SK-N-SH (cell line): ENCODE measurements at regions not wholly inside any gene's neighbourhood (a gene's known extent, or its start where the extent isn't known, plus 50 kb on each side); places are given as distances from the start of the nearest gene placed in this dataset.

ENCODE experiments used
- CTCF ChIA-PET: fragments of 300-600, 350-600 bp; formaldehyde crosslinking; extraction: SDS; loops from one replicate; lab custom pipeline; 2021; lab: Yijun Ruan, JAX
- POLR2A ChIA-PET: fragments of 350-600 bp; sonication (Branson Sonifier 250); formaldehyde crosslinking; extraction: SDS; loops from one replicate; lab custom pipeline; 2020; ENCODE audit warnings: antibody characterized with exemption, inconsistent platforms; lab: Yijun Ruan, JAX
- DNase-seq: peaks from one replicate; pipeline ENCODE4 v3.0.0; 2012
- H2AFZ ChIP-seq: fragments of 200-600 bp; sonication (generic); 2 replicates; pipeline ENCODE4 v1.8.1; 2016; ENCODE audit warnings: antibody characterized with exemption, mild to moderate bottlenecking, low read depth
- H3F3A ChIP-seq: fragments of 200-600 bp; sonication (generic); replicated peaks from 2 replicates; pipeline ENCODE3; 2016; ENCODE audit warnings: antibody characterized with exemption, mild to moderate bottlenecking; ENCODE audit not compliant: insufficient read depth
- H3K27ac ChIP-seq, 2 experiments: fragments of 200-500 bp in 1 of 2; fragments of 200-600 bp in 1 of 2; sonication (Bioruptor generic) in 1 of 2; sonication (generic), shearing (Covaris generic) in 1 of 2; 2 replicates each; pipeline versions ENCODE4 v1.5.1 to v1.6.1; 2014 to 2016; ENCODE audit warnings: low read depth in 2 of 2, inconsistent platforms in 1 of 2, low read length in 1 of 2, mild to moderate bottlenecking in 1 of 2, mixed read lengths in 1 of 2
- H3K27me3 ChIP-seq: fragments of 200-600 bp; sonication (generic), shearing (Covaris generic); 2 replicates; pipeline ENCODE4 v1.6.1; 2016; ENCODE audit warnings: mixed run types; ENCODE audit not compliant: insufficient read depth
- H3K36me3 ChIP-seq, 2 experiments: fragments of 200-500 bp in 1 of 2; fragments of 200-600 bp in 1 of 2; sonication (Bioruptor generic) in 1 of 2; sonication (generic) in 1 of 2; replicated peaks in 1 of 2; 2 replicates each; pipeline versions ENCODE3 to v1.5.1; 2014 to 2016; ENCODE audit warnings: low read length in 1 of 2, mild to moderate bottlenecking in 1 of 2; ENCODE audit not compliant: insufficient read depth in 2 of 2, control insufficient read depth in 1 of 2
- H3K4me1 ChIP-seq, 2 experiments: fragments of 200-500 bp in 1 of 2; fragments of 200-600 bp in 1 of 2; sonication (Bioruptor generic) in 1 of 2; sonication (generic), shearing (Covaris generic) in 1 of 2; 2 replicates each; pipeline versions ENCODE4 v1.5.1 to v1.6.1; 2014 to 2016; ENCODE audit warnings: low read depth in 1 of 2, low read length in 1 of 2, mixed run types in 1 of 2; ENCODE audit not compliant: insufficient read depth in 2 of 2, control insufficient read depth in 1 of 2
- H3K4me2 ChIP-seq: fragments of 200-600 bp; sonication (generic), shearing (Covaris generic); 2 replicates; pipeline ENCODE4 v1.6.1; 2017; ENCODE audit warnings: mixed run types
- H3K4me3 ChIP-seq, 2 experiments: fragments of 200-500 bp in 1 of 2; fragments of 200-600 bp in 1 of 2; sonication (Bioruptor generic) in 1 of 2; sonication (generic), shearing (Covaris generic) in 1 of 2; 2 replicates each; pipeline versions ENCODE4 v1.5.1 to v1.8.1; 2014 to 2016; ENCODE audit warnings: low read depth in 2 of 2, inconsistent platforms in 1 of 2, low read length in 1 of 2, mild to moderate bottlenecking in 1 of 2, mixed read lengths in 1 of 2, moderate library complexity in 1 of 2
- H3K79me2 ChIP-seq: fragments of 200-600 bp; sonication (generic); 2 replicates; pipeline ENCODE4 v1.8.1; 2017; ENCODE audit warnings: mild to moderate bottlenecking; ENCODE audit not compliant: insufficient read depth
- H3K9ac ChIP-seq: fragments of 200-600 bp; sonication (generic); 2 replicates; pipeline ENCODE4 v1.6.1; 2017; ENCODE audit warnings: mixed run types
- H3K9me2 ChIP-seq: fragments of 200-600 bp; sonication (generic); 2 replicates; pipeline ENCODE4 v1.6.1; 2017; ENCODE audit warnings: mixed run types
- H3K9me3 ChIP-seq: fragments of 200-600 bp; sonication (generic); 2 replicates; pipeline ENCODE4 v1.6.1; 2017; ENCODE audit warnings: mixed run types, mild to moderate bottlenecking, moderate library complexity
- H4K20me1 ChIP-seq: fragments of 200-600 bp; sonication (generic); 2 replicates; pipeline ENCODE4 v1.6.1; 2017; ENCODE audit warnings: mild to moderate bottlenecking, mixed run types; ENCODE audit not compliant: insufficient read depth
- CHD2 ChIP-seq: fragments of 150-350 bp; IDR thresholded peaks from 2 replicates; pipeline ENCODE4 v1.6.1; 2018; ENCODE audit warnings: low read length; ENCODE audit not compliant: partially characterized antibody
- EP300 ChIP-seq, 2 experiments: IDR thresholded peaks; 2 replicates each; pipeline versions ENCODE4 v1.4.0 to v1.6.1; 2012; ENCODE audit warnings: borderline replicate concordance in 1 of 2, low read depth in 1 of 2, low read length in 1 of 2
- EZH2phosphoT487 ChIP-seq: fragments of 200-600 bp; sonication (generic); IDR thresholded peaks from 2 replicates; pipeline ENCODE4 v1.6.1; 2017; ENCODE audit warnings: low read depth, mixed run types, mild to moderate bottlenecking, antibody characterized with exemption, moderate library complexity, borderline replicate concordance
- FOXM1 ChIP-seq: IDR thresholded peaks from 2 replicates; pipeline ENCODE4 v1.4.0; 2012; ENCODE audit warnings: low read depth, mild to moderate bottlenecking
- GATA2 ChIP-seq: sonication (generic); formaldehyde crosslinking; IDR thresholded peaks from 2 replicates; pipeline ENCODE4 v1.5.0; 2020; ENCODE audit warnings: mild to moderate bottlenecking, missing genetic modification reagents
- MAX ChIP-seq: IDR thresholded peaks from 2 replicates; pipeline ENCODE4 v1.4.0; 2012; ENCODE audit warnings: low read depth
- MEF2A ChIP-seq: IDR thresholded peaks from 2 replicates; pipeline ENCODE4 v1.4.0; 2012; ENCODE audit warnings: low read depth, borderline replicate concordance
- MXI1 ChIP-seq: IDR thresholded peaks from 2 replicates; pipeline ENCODE4 v1.6.1; 2012; ENCODE audit warnings: mild to moderate bottlenecking, low read depth, low read length, improper control_type of control experiment
- NFIC ChIP-seq: IDR thresholded peaks from 2 replicates; pipeline ENCODE4 v1.4.0; 2012; ENCODE audit warnings: borderline replicate concordance
- NRF1 ChIP-seq: IDR thresholded peaks from 2 replicates; pipeline ENCODE4 v1.6.1; 2012; ENCODE audit warnings: low read depth, mild to moderate bottlenecking, low read length
- PBX3 ChIP-seq: IDR thresholded peaks from 2 replicates; pipeline ENCODE4; 2012
- RCOR1 ChIP-seq: fragments of 150-350 bp; IDR thresholded peaks from 2 replicates; pipeline ENCODE4 v1.6.1; 2017; ENCODE audit warnings: antibody characterized with exemption, low read length
- REST ChIP-seq: IDR thresholded peaks from 2 replicates; pipeline ENCODE4 v1.6.1; 2012; ENCODE audit warnings: mild to moderate bottlenecking, low read depth, low read length, moderate library complexity
- RFX5 ChIP-seq: IDR thresholded peaks from 2 replicates; pipeline ENCODE4 v1.6.1; 2012; ENCODE audit warnings: mild to moderate bottlenecking, improper control_type of control experiment, low read length
- RXRA ChIP-seq: IDR thresholded peaks from 2 replicates; pipeline ENCODE4 v1.4.0; 2012; ENCODE audit warnings: low read depth, mild to moderate bottlenecking, borderline replicate concordance
- SIN3A ChIP-seq: IDR thresholded peaks from 2 replicates; pipeline ENCODE4 v1.6.1; 2012; ENCODE audit warnings: low read depth, mild to moderate bottlenecking, low read length, moderate library complexity, borderline replicate concordance
- YY1 ChIP-seq: IDR thresholded peaks from 2 replicates; pipeline ENCODE4 v1.4.0; 2012; ENCODE audit warnings: low read depth, mild to moderate bottlenecking
- WGBS: methylation state at CpG from one replicate; pipeline ENCODE4 v1.1.6; 2017; ENCODE audit warnings: low lambda C conversion rate; 5-methylcytosine and 5-hydroxymethylcytosine counted together
- TF ChIP-seq, protein P1 (sequence below): fragments of 200-600 bp; sonication (generic); IDR thresholded peaks from 2 replicates; pipeline ENCODE4 v1.6.1; 2017; ENCODE audit warnings: antibody characterized with exemption, mild to moderate bottlenecking, moderate library complexity
- TF ChIP-seq, protein P2 (sequence below): IDR thresholded peaks from 2 replicates; pipeline ENCODE4 v1.4.0; 2012; ENCODE audit warnings: low read depth, borderline replicate concordance
- TF ChIP-seq, protein P3 (sequence below): fragments of 150-350 bp; IDR thresholded peaks from 2 replicates; pipeline ENCODE4 v1.6.1; 2016; ENCODE audit warnings: mild to moderate bottlenecking, low read depth, low read length
- TF ChIP-seq, protein P4 (sequence below): IDR thresholded peaks from 2 replicates; pipeline ENCODE4 v1.4.0; 2012; ENCODE audit warnings: low read depth, borderline replicate concordance

GRCh38 chr4:178789279-178789678 lies 1347.0 kb upstream of the AGA start (continued):
- TF ChIP-seq NFIC (no peak), CHD2 (no peak), RXRA (no peak)

DNA sequence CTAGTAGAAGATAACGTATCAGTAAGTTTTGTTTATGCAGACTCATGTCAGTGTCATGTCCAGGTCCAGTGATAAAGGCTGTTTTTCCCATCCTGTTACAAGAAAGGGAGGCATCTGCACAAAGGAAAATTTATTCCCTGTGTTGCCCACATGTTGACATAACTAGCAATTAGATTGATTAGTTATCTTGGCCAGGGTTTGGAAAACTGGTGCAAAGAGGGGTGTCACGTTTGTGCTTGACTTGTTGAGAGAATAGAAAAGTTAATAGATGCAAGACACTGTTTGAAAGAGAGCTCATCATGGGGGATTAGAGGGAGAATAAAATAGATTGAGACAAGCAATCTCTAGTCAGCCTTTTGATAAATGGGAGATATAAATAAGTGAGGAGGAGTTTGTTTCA lies 1357.0 kb upstream of the AGA start:
- no peaks in the 10 kb centered on the region for H3K9me3 ChIP-seq
- DNase-seq, result no peak
- H2AFZ ChIP-seq, result no peak overlapping the region
- no peaks in the 10 kb centered on the region for H3F3A ChIP-seq
- H4K20me1 ChIP-seq, result no peaks in the 10 kb centered on the region
- H3K4me3 ChIP-seq, result no peak overlapping the region
- H3K36me3 ChIP-seq, result no peaks in the 10 kb centered on the region
- ChIA-PET POLR2A (no interaction called here), CTCF (no interaction called here)
- WGBS, result 2% methylated on average over 2 of the region's 2 CpGs
- H3K27ac ChIP-seq, result no peak overlapping the region
- no peak overlapping the region for H3K4me2 ChIP-seq
- H3K9me2 ChIP-seq, result no peaks in the 10 kb centered on the region
- H3K9ac ChIP-seq, result no peak overlapping the region
- no peaks in the 10 kb centered on the region for H3K79me2 ChIP-seq
- H3K4me1 ChIP-seq, result no peaks in the 10 kb centered on the region
- TF ChIP-seq RCOR1 (no peak), MXI1 (no peak), EP300 (IDR thresholded peaks at IDR 0.05; ENCODE audit: borderline replicate concordance in 1 of 2, low read depth in 1 of 2, low read length in 1 of 2) (no peak), MAX (no peak), MEF2A (no peak), YY1 (no peak), PBX3 (no peak), SIN3A (no peak), NRF1 (no peak), REST (no peak), FOXM1 (no peak), RXRA (no peak), RFX5 (no peak), EZH2phosphoT487 (no peak), GATA2 (CRISPR knock-in tag) (no peak)
- TF ChIP-seq, protein P1, sequence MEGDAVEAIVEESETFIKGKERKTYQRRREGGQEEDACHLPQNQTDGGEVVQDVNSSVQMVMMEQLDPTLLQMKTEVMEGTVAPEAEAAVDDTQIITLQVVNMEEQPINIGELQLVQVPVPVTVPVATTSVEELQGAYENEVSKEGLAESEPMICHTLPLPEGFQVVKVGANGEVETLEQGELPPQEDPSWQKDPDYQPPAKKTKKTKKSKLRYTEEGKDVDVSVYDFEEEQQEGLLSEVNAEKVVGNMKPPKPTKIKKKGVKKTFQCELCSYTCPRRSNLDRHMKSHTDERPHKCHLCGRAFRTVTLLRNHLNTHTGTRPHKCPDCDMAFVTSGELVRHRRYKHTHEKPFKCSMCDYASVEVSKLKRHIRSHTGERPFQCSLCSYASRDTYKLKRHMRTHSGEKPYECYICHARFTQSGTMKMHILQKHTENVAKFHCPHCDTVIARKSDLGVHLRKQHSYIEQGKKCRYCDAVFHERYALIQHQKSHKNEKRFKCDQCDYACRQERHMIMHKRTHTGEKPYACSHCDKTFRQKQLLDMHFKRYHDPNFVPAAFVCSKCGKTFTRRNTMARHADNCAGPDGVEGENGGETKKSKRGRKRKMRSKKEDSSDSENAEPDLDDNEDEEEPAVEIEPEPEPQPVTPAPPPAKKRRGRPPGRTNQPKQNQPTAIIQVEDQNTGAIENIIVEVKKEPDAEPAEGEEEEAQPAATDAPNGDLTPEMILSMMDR, result no peak
- TF ChIP-seq, protein P2, sequence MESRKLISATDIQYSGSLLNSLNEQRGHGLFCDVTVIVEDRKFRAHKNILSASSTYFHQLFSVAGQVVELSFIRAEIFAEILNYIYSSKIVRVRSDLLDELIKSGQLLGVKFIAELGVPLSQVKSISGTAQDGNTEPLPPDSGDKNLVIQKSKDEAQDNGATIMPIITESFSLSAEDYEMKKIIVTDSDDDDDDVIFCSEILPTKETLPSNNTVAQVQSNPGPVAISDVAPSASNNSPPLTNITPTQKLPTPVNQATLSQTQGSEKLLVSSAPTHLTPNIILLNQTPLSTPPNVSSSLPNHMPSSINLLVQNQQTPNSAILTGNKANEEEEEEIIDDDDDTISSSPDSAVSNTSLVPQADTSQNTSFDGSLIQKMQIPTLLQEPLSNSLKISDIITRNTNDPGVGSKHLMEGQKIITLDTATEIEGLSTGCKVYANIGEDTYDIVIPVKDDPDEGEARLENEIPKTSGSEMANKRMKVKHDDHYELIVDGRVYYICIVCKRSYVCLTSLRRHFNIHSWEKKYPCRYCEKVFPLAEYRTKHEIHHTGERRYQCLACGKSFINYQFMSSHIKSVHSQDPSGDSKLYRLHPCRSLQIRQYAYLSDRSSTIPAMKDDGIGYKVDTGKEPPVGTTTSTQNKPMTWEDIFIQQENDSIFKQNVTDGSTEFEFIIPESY, result no peak
- TF ChIP-seq, protein P3, sequence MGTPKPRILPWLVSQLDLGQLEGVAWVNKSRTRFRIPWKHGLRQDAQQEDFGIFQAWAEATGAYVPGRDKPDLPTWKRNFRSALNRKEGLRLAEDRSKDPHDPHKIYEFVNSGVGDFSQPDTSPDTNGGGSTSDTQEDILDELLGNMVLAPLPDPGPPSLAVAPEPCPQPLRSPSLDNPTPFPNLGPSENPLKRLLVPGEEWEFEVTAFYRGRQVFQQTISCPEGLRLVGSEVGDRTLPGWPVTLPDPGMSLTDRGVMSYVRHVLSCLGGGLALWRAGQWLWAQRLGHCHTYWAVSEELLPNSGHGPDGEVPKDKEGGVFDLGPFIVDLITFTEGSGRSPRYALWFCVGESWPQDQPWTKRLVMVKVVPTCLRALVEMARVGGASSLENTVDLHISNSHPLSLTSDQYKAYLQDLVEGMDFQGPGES, result no peak
- TF ChIP-seq, protein P4, sequence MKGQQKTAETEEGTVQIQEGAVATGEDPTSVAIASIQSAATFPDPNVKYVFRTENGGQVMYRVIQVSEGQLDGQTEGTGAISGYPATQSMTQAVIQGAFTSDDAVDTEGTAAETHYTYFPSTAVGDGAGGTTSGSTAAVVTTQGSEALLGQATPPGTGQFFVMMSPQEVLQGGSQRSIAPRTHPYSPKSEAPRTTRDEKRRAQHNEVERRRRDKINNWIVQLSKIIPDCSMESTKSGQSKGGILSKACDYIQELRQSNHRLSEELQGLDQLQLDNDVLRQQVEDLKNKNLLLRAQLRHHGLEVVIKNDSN, result no peak
- H3K27me3 ChIP-seq, result no peaks in the 10 kb centered on the region
